Dendritic cell treated with granulocyte-macrophage colony-stimulating factor and Interleukin-4, amounts not matched to agents 40 ng/mL and 50 ng/mL, for 4 days (primary cell): ENCODE measurements at regions not wholly inside any gene's neighbourhood (a gene's known extent, or its start where the extent isn't known, plus 50 kb on each side); places are given as distances from the start of the nearest gene placed in this dataset.

Experiments used
- H3K27ac Mint-ChIP-seq: one replicate; pipeline ENCODE4 v1.8.0; 2022; ENCODE audit warnings: mild to moderate bottlenecking, mixed read lengths
- H3K27me3 Mint-ChIP-seq: one replicate; pipeline ENCODE4 v1.8.0; 2022; ENCODE audit warnings: mild to moderate bottlenecking, mixed read lengths
- H3K36me3 Mint-ChIP-seq: one replicate; pipeline ENCODE4 v1.8.0; 2022; ENCODE audit warnings: low read depth, mixed read lengths
- H3K4me1 Mint-ChIP-seq: one replicate; pipeline ENCODE4 v1.8.0; 2022; ENCODE audit warnings: low read depth, mixed read lengths
- H3K4me3 Mint-ChIP-seq: one replicate; pipeline ENCODE4 v1.8.0; 2022; ENCODE audit warnings: mild to moderate bottlenecking, moderate library complexity, mixed read lengths
- H3K9me3 Mint-ChIP-seq: one replicate; pipeline ENCODE4 v1.8.0; 2022; ENCODE audit warnings: mixed read lengths
- intact Hi-C: fragments of 100-400 bp; cut with micrococcal nuclease; formaldehyde crosslinking; loops from one replicate; pipeline ENCODE4 v1.15.0; 2022

- Mint-ChIP-seq H3K4me1 (no peaks in the 10 kb centered on the region), H3K36me3 (no peaks in the 10 kb centered on the region), H3K27ac (no peak overlapping the region), H3K9me3 (no peaks in the 10 kb centered on the region), H3K27me3 (no peaks in the 10 kb centered on the region), H3K4me3 (no peak overlapping the region)
- intact Hi-C loops, result no loop called here
These were observed 109.8 kb upstream of the HDX start for GRCh38 chrX:84611843-84612636.

DNA sequence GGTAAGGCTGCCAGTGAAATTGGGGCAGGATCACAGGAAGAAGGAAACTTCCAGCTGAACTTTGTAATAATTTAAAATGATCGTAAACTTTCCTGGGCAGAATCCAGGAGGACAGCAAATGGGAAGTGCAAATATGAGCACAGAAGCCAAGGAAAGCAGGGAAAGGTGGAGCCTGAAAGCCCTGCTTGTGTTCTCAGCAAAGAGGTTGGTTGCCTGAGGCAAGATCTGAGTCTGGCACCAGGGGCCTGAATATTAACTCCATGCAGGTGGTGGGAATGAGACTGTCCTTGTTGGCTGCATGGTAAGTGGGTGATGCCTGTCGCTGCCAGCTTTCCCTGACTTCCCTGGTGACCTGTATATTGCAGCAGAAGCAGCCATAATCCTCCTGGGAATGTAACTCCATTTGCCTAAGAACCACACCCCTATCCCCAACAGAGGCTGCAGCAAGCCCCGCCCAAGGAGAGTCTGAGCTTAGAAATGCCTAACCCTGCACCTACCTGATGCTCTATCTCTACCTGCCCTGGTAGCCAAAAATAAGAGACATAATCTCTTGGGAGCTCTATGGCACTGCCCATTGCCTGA, 132.0 kb upstream of the HDX start:
- H3K4me1 Mint-ChIP-seq, result no peaks in the 10 kb centered on the region
- peaks cover 8% of the 10 kb centered on the region for H3K9me3 Mint-ChIP-seq
- no peaks in the 10 kb centered on the region for H3K27me3 Mint-ChIP-seq
- no peak overlapping the region for H3K27ac Mint-ChIP-seq
- no peak overlapping the region for H3K4me3 Mint-ChIP-seq
- intact Hi-C loops, result no loop called here
- no peaks in the 10 kb centered on the region for H3K36me3 Mint-ChIP-seq

GRCh38 chrX:84666086-84666485, 163.8 kb upstream of the HDX start:
- H3K4me3 Mint-ChIP-seq, result no peak overlapping the region
- no peaks in the 10 kb centered on the region for H3K9me3 Mint-ChIP-seq
- intact Hi-C loops, result no loop called here
- no peak overlapping the region for H3K27ac Mint-ChIP-seq
- H3K36me3 Mint-ChIP-seq, result no peaks in the 10 kb centered on the region
- H3K27me3 Mint-ChIP-seq, result no peaks in the 10 kb centered on the region
- H3K4me1 Mint-ChIP-seq, result no peaks in the 10 kb centered on the region

DNA sequence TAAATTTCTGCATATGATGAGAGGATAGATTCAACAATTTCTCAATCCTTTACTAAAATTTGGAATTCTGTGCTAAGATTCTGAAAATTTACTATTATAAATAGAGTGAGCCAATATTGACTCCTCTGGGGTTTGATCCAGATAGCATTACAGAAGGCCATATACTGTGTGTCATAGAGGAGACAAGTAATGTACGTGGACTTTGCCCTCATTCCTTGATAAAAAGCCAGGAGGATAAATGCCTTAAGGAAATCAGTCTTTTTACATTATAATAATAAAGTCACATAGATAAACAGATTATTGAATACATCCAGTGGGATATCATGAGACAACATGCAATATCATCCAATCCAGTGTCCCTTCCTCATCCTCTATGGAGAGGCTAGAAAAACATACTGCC, 188.0 kb upstream of the HDX start:
- Mint-ChIP-seq H3K4me3 (no peak overlapping the region), H3K36me3 (no peaks in the 10 kb centered on the region), H3K4me1 (peaks cover 3% of the 10 kb centered on the region), H3K27me3 (peaks cover 1% of the 10 kb centered on the region), H3K27ac (no peak overlapping the region), H3K9me3 (no peaks in the 10 kb centered on the region)
- intact Hi-C loops, result no loop called here

DNA sequence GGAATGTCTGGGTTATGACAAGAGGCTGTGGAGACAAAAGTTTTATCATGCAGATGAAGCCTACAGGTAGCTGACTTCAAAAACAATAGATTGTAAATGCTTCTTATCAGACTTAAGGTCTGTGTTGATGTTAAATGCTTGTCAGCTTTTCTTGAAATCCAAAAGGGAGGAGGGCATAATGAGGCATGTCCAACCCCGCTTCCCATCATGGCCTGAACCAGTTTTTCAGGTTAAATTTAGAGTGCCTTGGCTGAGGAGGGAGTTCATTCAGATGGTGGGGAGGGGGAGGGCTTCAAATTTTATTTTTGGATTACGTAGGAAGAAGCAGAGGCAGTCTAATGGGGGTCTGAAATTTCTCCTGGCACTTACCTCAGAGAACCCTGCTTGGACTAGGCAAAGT, 207.7 kb upstream of the HDX start:
- Mint-ChIP-seq H3K9me3 (no peaks in the 10 kb centered on the region), H3K4me3 (no peak overlapping the region), H3K27ac (no peak overlapping the region), H3K4me1 (no peaks in the 10 kb centered on the region), H3K36me3 (no peaks in the 10 kb centered on the region), H3K27me3 (peaks cover 5% of the 10 kb centered on the region)
- intact Hi-C loops, result no loop called here

- intact Hi-C loops, result no loop called here
- H3K4me3 Mint-ChIP-seq, result no peak overlapping the region
- no peak overlapping the region for H3K27ac Mint-ChIP-seq
- H3K27me3 Mint-ChIP-seq, result peaks cover 5% of the 10 kb centered on the region
- no peaks in the 10 kb centered on the region for H3K36me3 Mint-ChIP-seq
- no peaks in the 10 kb centered on the region for H3K9me3 Mint-ChIP-seq
- no peaks in the 10 kb centered on the region for H3K4me1 Mint-ChIP-seq
These were observed 208.4 kb upstream of the HDX start for GRCh38 chrX:84710611-84711010.

- H3K9me3 Mint-ChIP-seq, result no peaks in the 10 kb centered on the region
- no peak overlapping the region for H3K27ac Mint-ChIP-seq
- intact Hi-C loops, result no loop called here
- H3K4me3 Mint-ChIP-seq, result no peak overlapping the region
- H3K4me1 Mint-ChIP-seq, result no peaks in the 10 kb centered on the region
- peaks cover 6% of the 10 kb centered on the region for H3K27me3 Mint-ChIP-seq
- H3K36me3 Mint-ChIP-seq, result no peaks in the 10 kb centered on the region
These were observed 210.4 kb upstream of the HDX start for GRCh38 chrX:84712621-84713020.

- no peaks in the 10 kb centered on the region for H3K36me3 Mint-ChIP-seq
- peaks cover 14% of the 10 kb centered on the region for H3K27me3 Mint-ChIP-seq
- intact Hi-C loops, result no loop called here
- no peak overlapping the region for H3K27ac Mint-ChIP-seq
- no peaks in the 10 kb centered on the region for H3K4me1 Mint-ChIP-seq
- no peak overlapping the region for H3K4me3 Mint-ChIP-seq
- H3K9me3 Mint-ChIP-seq, result no peaks in the 10 kb centered on the region
These were observed 213.1 kb upstream of the HDX start for GRCh38 chrX:84715315-84715714.

DNA sequence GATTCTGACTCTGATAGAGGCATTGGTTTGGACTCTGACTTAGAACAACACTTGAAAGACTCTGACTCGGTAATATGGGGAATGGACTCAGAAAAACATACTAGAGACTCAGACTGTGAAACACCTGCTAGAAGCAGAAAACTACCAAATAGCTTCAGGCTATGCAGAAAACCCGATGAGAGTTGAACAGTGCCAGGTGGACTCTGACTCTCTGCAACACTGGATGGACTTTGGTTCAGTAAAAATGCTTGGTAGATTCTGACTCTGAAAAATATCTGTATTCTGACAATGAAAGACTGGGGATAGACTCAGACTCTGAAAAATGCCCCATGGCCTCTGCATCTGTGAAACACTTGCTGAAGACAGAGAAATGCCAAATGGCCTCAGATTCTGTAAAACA, 215.1 kb upstream of the HDX start:
- Mint-ChIP-seq H3K4me1 (no peaks in the 10 kb centered on the region), H3K9me3 (no peaks in the 10 kb centered on the region), H3K27ac (no peak overlapping the region), H3K27me3 (peaks cover 16% of the 10 kb centered on the region), H3K36me3 (no peaks in the 10 kb centered on the region), H3K4me3 (no peak overlapping the region)
- intact Hi-C loops, result no loop called here

GRCh38 chrX:84721416-84721815, 219.2 kb upstream of the HDX start:
- H3K36me3 Mint-ChIP-seq, result no peaks in the 10 kb centered on the region
- H3K27ac Mint-ChIP-seq, result no peak overlapping the region
- peaks cover 24% of the 10 kb centered on the region for H3K27me3 Mint-ChIP-seq
- intact Hi-C loops, result loop anchor here (10.0 kb wide), 1 partner anchor 377 kb away; no protein-coding TSS in a partner anchor
- H3K4me1 Mint-ChIP-seq, result no peaks in the 10 kb centered on the region
- no peaks in the 10 kb centered on the region for H3K9me3 Mint-ChIP-seq
- no peak overlapping the region for H3K4me3 Mint-ChIP-seq

DNA sequence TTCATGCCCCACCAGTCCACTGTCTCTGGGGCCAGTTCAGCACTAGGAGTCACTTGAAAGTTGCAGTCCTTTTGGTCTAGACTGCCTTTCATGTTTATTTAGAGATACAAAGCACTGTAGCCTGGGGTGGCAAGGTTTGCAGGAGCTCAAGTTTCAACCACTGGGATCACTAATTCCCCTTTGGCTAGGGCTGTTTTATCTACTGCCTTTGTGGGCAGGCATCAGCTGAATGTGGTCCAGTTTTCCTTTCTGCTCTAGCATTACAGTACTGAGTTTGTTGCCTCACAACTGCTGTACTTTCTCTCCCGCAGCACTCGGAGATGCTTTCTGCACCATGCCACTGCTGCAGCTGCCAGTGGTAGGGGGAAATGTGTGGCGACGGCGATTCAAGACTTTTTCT, 222.3 kb upstream of the HDX start:
- no peak overlapping the region for H3K27ac Mint-ChIP-seq
- H3K36me3 Mint-ChIP-seq, result no peaks in the 10 kb centered on the region
- H3K4me1 Mint-ChIP-seq, result peaks cover 2% of the 10 kb centered on the region
- no peaks in the 10 kb centered on the region for H3K9me3 Mint-ChIP-seq
- no peak overlapping the region for H3K4me3 Mint-ChIP-seq
- intact Hi-C loops, result loop anchor here (10.0 kb wide), 1 partner anchor 380 kb away; no protein-coding TSS in a partner anchor
- H3K27me3 Mint-ChIP-seq, result peaks cover 18% of the 10 kb centered on the region

GRCh38 chrX:84729408-84729807, 227.2 kb upstream of the HDX start:
- H3K27me3 Mint-ChIP-seq, result peaks cover 4% of the 10 kb centered on the region
- H3K4me3 Mint-ChIP-seq, result no peak overlapping the region
- H3K4me1 Mint-ChIP-seq, result peaks cover 7% of the 10 kb centered on the region
- H3K27ac Mint-ChIP-seq, result no peak overlapping the region
- intact Hi-C loops, result loop anchor here (10.0 kb wide), 1 partner anchor 385 kb away; no protein-coding TSS in a partner anchor
- H3K36me3 Mint-ChIP-seq, result no peaks in the 10 kb centered on the region
- H3K9me3 Mint-ChIP-seq, result no peaks in the 10 kb centered on the region

DNA sequence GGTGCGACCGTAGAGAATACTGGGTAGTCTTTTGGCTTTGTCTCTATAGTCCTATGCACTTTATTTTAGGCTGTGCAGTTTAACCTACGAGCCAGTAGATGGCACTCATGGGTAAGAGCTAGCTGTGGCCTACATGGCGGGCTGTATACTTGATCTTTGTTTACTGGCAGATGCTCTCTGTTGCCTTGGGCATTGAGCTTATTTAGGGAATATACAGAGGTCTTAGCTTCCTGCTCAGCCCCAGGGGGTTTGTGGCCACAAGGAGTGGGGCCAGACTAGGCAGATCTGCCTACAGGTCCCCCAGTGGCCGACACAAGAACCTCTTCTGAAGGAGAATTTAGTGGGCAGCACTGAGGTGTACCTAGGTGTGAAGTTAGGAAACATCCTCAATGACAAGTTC, 227.6 kb upstream of the HDX start:
- Mint-ChIP-seq H3K4me3 (no peak overlapping the region), H3K27me3 (peaks cover 4% of the 10 kb centered on the region), H3K36me3 (no peaks in the 10 kb centered on the region), H3K4me1 (peaks cover 7% of the 10 kb centered on the region), H3K9me3 (no peaks in the 10 kb centered on the region), H3K27ac (no peak overlapping the region)
- intact Hi-C loops, result loop anchor here (5.0 to 10.0 kb wide), 3 partner anchors 177 to 385 kb away; no protein-coding TSS in a partner anchor

DNA sequence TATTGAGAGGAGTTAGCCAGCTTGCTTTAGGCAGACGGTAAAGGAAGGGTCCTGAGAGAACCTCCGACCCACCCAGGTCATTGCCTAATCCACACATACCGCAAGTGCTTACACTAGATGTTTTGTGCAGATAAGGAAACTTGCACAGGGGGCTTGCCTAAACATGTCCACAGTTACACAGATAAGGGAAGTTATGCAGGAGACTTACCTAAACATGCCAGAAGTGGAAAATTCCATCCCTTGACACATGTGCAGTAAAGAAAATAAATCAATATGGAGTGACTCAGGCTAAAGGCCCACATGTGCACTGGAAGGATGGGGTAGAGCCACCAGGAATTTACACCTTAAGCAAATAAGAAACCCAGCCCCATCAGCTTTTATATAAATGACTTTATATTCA, 232.8 kb upstream of the HDX start:
- H3K4me3 Mint-ChIP-seq, result no peak overlapping the region
- no peak overlapping the region for H3K27ac Mint-ChIP-seq
- peaks cover under 1% of the 10 kb centered on the region for H3K4me1 Mint-ChIP-seq
- no peaks in the 10 kb centered on the region for H3K9me3 Mint-ChIP-seq
- no peaks in the 10 kb centered on the region for H3K36me3 Mint-ChIP-seq
- peaks cover 9% of the 10 kb centered on the region for H3K27me3 Mint-ChIP-seq
- intact Hi-C loops, result loop anchor here (10.0 kb wide), 1 partner anchor 320 kb away; no protein-coding TSS in a partner anchor
